ENCODE measurements at regions not wholly inside any gene's neighbourhood (a gene's known extent, or its start where the extent isn't known, plus 50 kb on each side); places are given as distances from the start of the nearest gene placed in this dataset.

DNA sequence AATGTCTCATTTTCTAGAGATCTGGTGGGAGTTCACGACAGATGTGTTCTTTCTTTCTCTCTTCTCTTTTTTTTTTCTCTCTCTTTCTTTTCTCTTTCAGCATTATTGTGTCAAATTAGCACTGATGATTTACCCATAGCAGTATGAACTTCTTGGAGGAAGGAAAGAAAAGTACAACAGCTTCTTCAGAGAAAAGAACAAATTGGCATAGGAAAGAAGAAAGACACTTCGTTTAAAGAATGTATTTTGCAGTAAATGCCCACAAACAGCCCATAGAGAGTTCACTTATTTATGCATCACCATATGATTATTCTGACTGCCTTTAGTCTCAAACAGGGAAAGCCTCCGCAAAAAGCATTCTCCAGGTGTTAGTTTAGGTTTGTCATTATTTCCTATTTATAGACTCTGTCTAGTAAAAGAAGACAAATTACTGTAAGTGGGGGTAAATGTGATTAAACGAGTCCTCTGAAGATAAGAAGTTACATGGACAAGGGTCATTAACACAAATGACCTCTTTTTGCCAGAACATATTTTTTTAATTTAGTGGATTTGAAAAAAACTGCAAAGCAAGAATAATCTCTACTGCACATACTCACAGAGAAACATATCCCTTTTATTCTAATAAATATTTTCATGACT lies 68.0 kb downstream of the POU5F2 start:
- TF ChIP-seq, protein P1, sequence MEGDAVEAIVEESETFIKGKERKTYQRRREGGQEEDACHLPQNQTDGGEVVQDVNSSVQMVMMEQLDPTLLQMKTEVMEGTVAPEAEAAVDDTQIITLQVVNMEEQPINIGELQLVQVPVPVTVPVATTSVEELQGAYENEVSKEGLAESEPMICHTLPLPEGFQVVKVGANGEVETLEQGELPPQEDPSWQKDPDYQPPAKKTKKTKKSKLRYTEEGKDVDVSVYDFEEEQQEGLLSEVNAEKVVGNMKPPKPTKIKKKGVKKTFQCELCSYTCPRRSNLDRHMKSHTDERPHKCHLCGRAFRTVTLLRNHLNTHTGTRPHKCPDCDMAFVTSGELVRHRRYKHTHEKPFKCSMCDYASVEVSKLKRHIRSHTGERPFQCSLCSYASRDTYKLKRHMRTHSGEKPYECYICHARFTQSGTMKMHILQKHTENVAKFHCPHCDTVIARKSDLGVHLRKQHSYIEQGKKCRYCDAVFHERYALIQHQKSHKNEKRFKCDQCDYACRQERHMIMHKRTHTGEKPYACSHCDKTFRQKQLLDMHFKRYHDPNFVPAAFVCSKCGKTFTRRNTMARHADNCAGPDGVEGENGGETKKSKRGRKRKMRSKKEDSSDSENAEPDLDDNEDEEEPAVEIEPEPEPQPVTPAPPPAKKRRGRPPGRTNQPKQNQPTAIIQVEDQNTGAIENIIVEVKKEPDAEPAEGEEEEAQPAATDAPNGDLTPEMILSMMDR (IDR thresholded peaks at IDR 0.05), result no peak
- TF ChIP-seq POLR2A (IDR thresholded peaks at IDR 0.05), result no peak
